H1 (cell line): ENCODE measurements at regions not wholly inside any gene's neighbourhood (a gene's known extent, or its start where the extent isn't known, plus 50 kb on each side); places are given as distances from the start of the nearest gene placed in this dataset.

Source experiments
- CTCF ChIA-PET: fragments of 300-600 bp; sonication (Branson Sonifier 250); formaldehyde crosslinking; loops from one replicate; lab custom pipeline; 2021; ENCODE audit not compliant: partially characterized antibody; lab: Charles Lee
- POLR2A ChIA-PET: fragments of 300-600 bp; sonication (Branson Sonifier 250); formaldehyde crosslinking; loops from one replicate; lab custom pipeline; 2021; ENCODE audit warnings: inconsistent platforms; ENCODE audit not compliant: partially characterized antibody; lab: Charles Lee
- DNase-seq, 2 experiments: peaks; one replicate each; pipeline versions ENCODE4 v3.0.0 to v3.0.0-alpha.2; 2010 to 2022; ENCODE audit warnings: low spot score in 2 of 2, low read depth in 1 of 2, mixed read lengths in 1 of 2
- FAIRE-seq: peaks from 2 replicates; lab custom pipeline; 2011; peaks lifted over from hg19 to GRCh38; lab: Jason Lieb, UNC
- H2AFZ ChIP-seq: 2 replicates; pipeline ENCODE4 v1.8.1; 2012; ENCODE audit warnings: low read length, inconsistent platforms
- H2AK5ac ChIP-seq: 2 replicates; pipeline ENCODE4 v1.6.1; 2013; ENCODE audit warnings: low read depth, low read length
- H2BK120ac ChIP-seq: replicated peaks from 2 replicates; pipeline ENCODE3; 2013; ENCODE audit warnings: low read depth, low read length, inconsistent platforms
- H2BK12ac ChIP-seq: 2 replicates; pipeline ENCODE4 v1.6.1; 2013; ENCODE audit warnings: low read depth, low read length
- H2BK15ac ChIP-seq: 2 replicates; pipeline ENCODE4 v1.6.1; 2013; ENCODE audit warnings: low read length
- H2BK20ac ChIP-seq: 2 replicates; pipeline ENCODE4 v1.6.1; 2013; ENCODE audit warnings: low read length
- H2BK5ac ChIP-seq: 2 replicates; pipeline ENCODE4 v1.6.1; 2013; ENCODE audit warnings: low read depth, low read length
- H3K14ac ChIP-seq: 2 replicates; pipeline ENCODE4 v1.6.1; 2013; ENCODE audit warnings: inconsistent platforms; ENCODE audit not compliant: insufficient read length
- H3K18ac ChIP-seq: 2 replicates; pipeline ENCODE4 v1.6.1; 2013; ENCODE audit warnings: low read length; ENCODE audit errors: extremely low read depth
- H3K23ac ChIP-seq: 2 replicates; pipeline ENCODE4 v1.6.1; 2013; ENCODE audit warnings: inconsistent platforms; ENCODE audit not compliant: insufficient read length
- H3K23me2 ChIP-seq: 2 replicates; pipeline ENCODE4 v1.6.1; 2013; ENCODE audit warnings: low read depth, low read length
- H3K27ac ChIP-seq: 2 replicates; pipeline ENCODE4 v1.6.1; 2011; ENCODE audit warnings: low read depth, low read length, inconsistent platforms
- H3K27me3 ChIP-seq, 4 experiments: replicated peaks in 1 of 4; 1 replicate in 1 of 4; 2 replicates in 3 of 4; pipeline versions ENCODE4 v1.6.1 to v1.8.1; 2011 to 2013; ENCODE audit warnings: low read length in 3 of 4, mild to moderate bottlenecking in 3 of 4, inconsistent platforms in 2 of 4, mixed read lengths in 2 of 4, moderate library complexity in 1 of 4; ENCODE audit not compliant: control insufficient read depth in 3 of 4, insufficient read depth in 3 of 4; ENCODE audit errors: extremely low read depth in 1 of 4
- H3K36me3 ChIP-seq, 4 experiments: 2 replicates each; pipeline versions ENCODE4 v1.6.1 to v1.8.1; 2011 to 2013; ENCODE audit warnings: mild to moderate bottlenecking in 4 of 4, low read length in 3 of 4, moderate library complexity in 2 of 4, control low read depth in 1 of 4, inconsistent platforms in 1 of 4; ENCODE audit not compliant: insufficient read depth in 4 of 4, control insufficient read depth in 2 of 4
- H3K4ac ChIP-seq: replicated peaks from 2 replicates; pipeline ENCODE3; 2013; ENCODE audit warnings: low read length, low read depth, mixed read lengths, inconsistent platforms; ENCODE audit not compliant: insufficient read length
- H3K4me1 ChIP-seq, 4 experiments: replicated peaks in 1 of 4; 1 replicate in 1 of 4; 2 replicates in 3 of 4; pipeline versions ENCODE4 v1.6.1 to v1.8.1; 2011 to 2013; ENCODE audit warnings: low read length in 3 of 4, inconsistent platforms in 2 of 4, mixed read lengths in 1 of 4; ENCODE audit not compliant: insufficient read depth in 4 of 4, control insufficient read depth in 3 of 4
- H3K4me2 ChIP-seq, 2 experiments: 2 replicates each; pipeline versions ENCODE4 v1.6.1 to v1.8.1; 2011 to 2013; ENCODE audit warnings: low read depth in 2 of 2, low read length in 2 of 2, control low read depth in 1 of 2, inconsistent platforms in 1 of 2, mild to moderate bottlenecking in 1 of 2; ENCODE audit not compliant: insufficient read depth in 1 of 2
- H3K4me3 ChIP-seq, 4 experiments: fragments of 200-600, 300-600 bp in 1 of 4; sonication (generic), shearing (Covaris generic), sonication (Bioruptor Twin) in 1 of 4; 2 replicates each; pipeline versions ENCODE4 v1.5.1 to v1.8.1; 2011 to 2016; ENCODE audit warnings: low read length in 4 of 4, low read depth in 3 of 4, control low read depth in 2 of 4, inconsistent platforms in 2 of 4, mild to moderate bottlenecking in 2 of 4, mixed read lengths in 1 of 4, moderate library complexity in 1 of 4; ENCODE audit not compliant: insufficient read depth in 2 of 4; ENCODE audit errors: extremely low read depth in 1 of 4
- H3K56ac ChIP-seq: replicated peaks from 2 replicates; pipeline ENCODE3; 2013; ENCODE audit warnings: low read depth, mild to moderate bottlenecking, mixed read lengths, low read length, inconsistent platforms; ENCODE audit not compliant: insufficient read length
- H3K79me1 ChIP-seq: 2 replicates; pipeline ENCODE4 v1.6.1; 2013; ENCODE audit warnings: low read depth, low read length, control low read depth
- H3K79me2 ChIP-seq, 2 experiments: 2 replicates each; pipeline versions ENCODE4 v1.6.1 to v1.8.1; 2012 to 2013; ENCODE audit warnings: low read length in 2 of 2, mild to moderate bottlenecking in 2 of 2, inconsistent platforms in 1 of 2; ENCODE audit not compliant: insufficient read depth in 2 of 2, control insufficient read depth in 1 of 2
- H3K9ac ChIP-seq, 4 experiments: replicated peaks in 1 of 4; 1 replicate in 1 of 4; 2 replicates in 3 of 4; pipeline versions ENCODE4 v1.6.1 to v1.8.1; 2011 to 2013; ENCODE audit warnings: low read depth in 3 of 4, low read length in 3 of 4, control low read depth in 2 of 4, mild to moderate bottlenecking in 2 of 4, moderate library complexity in 2 of 4, inconsistent platforms in 1 of 4; ENCODE audit errors: extremely low read depth in 1 of 4
- H3K9me3 ChIP-seq, 2 experiments: 2 replicates each; pipeline versions ENCODE4 v1.6.1 to v1.8.1; 2012 to 2013; ENCODE audit warnings: mild to moderate bottlenecking in 2 of 2, moderate library complexity in 2 of 2, control low read depth in 1 of 2, inconsistent platforms in 1 of 2, low read depth in 1 of 2, low read length in 1 of 2, mixed read lengths in 1 of 2; ENCODE audit not compliant: insufficient read depth in 2 of 2
- H4K20me1 ChIP-seq, 2 experiments: replicated peaks in 1 of 2; 2 replicates each; pipeline versions ENCODE3 to v1.8.1; 2011 to 2013; ENCODE audit warnings: inconsistent platforms in 2 of 2, low read length in 2 of 2, mild to moderate bottlenecking in 1 of 2; ENCODE audit not compliant: insufficient read depth in 2 of 2, control insufficient read depth in 1 of 2
- H4K5ac ChIP-seq: 2 replicates; pipeline ENCODE4 v1.6.1; 2013; ENCODE audit warnings: low read length, low read depth, mixed read lengths, inconsistent platforms; ENCODE audit not compliant: insufficient read length
- H4K8ac ChIP-seq: 2 replicates; pipeline ENCODE4 v1.8.0; 2013; ENCODE audit warnings: mild to moderate bottlenecking, moderate library complexity, low read length, inconsistent platforms; ENCODE audit not compliant: insufficient read depth; ENCODE audit errors: extremely low read depth
- H4K91ac ChIP-seq: replicated peaks from 2 replicates; pipeline ENCODE3; 2013; ENCODE audit warnings: low read length, mixed read lengths, inconsistent platforms; ENCODE audit not compliant: insufficient read length
- CEBPB ChIP-seq: IDR thresholded peaks from 2 replicates; pipeline ENCODE4 v1.6.1; 2012; ENCODE audit warnings: low read depth, low read length
- FOSL1 ChIP-seq: IDR thresholded peaks from 2 replicates; pipeline ENCODE4 v1.6.1; 2011; ENCODE audit warnings: mild to moderate bottlenecking, low read depth, low read length, moderate library complexity; ENCODE audit not compliant: insufficient read depth
- GABPA ChIP-seq: IDR thresholded peaks from 2 replicates; pipeline ENCODE4 v1.6.1; 2011; ENCODE audit warnings: mild to moderate bottlenecking, low read length, moderate library complexity, borderline replicate concordance; ENCODE audit not compliant: insufficient read depth
- HDAC2 ChIP-seq, 2 experiments: fragments of 300-600 bp in 1 of 2; sonication (generic) in 1 of 2; IDR thresholded peaks; 2 replicates each; pipeline ENCODE4 v1.6.1; 2011 to 2012; ENCODE audit warnings: low read depth in 2 of 2, low read length in 2 of 2, mild to moderate bottlenecking in 2 of 2, moderate library complexity in 2 of 2, borderline replicate concordance in 1 of 2, inconsistent platforms in 1 of 2
- JUND ChIP-seq: IDR thresholded peaks from 2 replicates; pipeline ENCODE4 v1.6.1; 2011; ENCODE audit warnings: mild to moderate bottlenecking, improper control_type of control experiment, low read length
- RNF2 ChIP-seq: fragments of 200-900, 300-1000 bp; sonication (generic); IDR thresholded peaks from 2 replicates; pipeline ENCODE4 v1.7.1; 2016; ENCODE audit warnings: borderline replicate concordance, low read depth, mild to moderate bottlenecking, antibody characterized with exemption, low read length; ENCODE audit not compliant: poor library complexity, severe bottlenecking; ENCODE audit errors: missing control alignments
- TAF1 ChIP-seq: IDR thresholded peaks from 2 replicates; pipeline ENCODE4 v1.6.1; 2011; ENCODE audit warnings: mild to moderate bottlenecking, low read depth, low read length
- TCF12 ChIP-seq: IDR thresholded peaks from 2 replicates; pipeline ENCODE4 v1.6.1; 2011; ENCODE audit warnings: low read depth, mild to moderate bottlenecking, low read length
- USF2 ChIP-seq: IDR thresholded peaks from 2 replicates; pipeline ENCODE4 v1.6.1; 2011; ENCODE audit warnings: low read length, improper control_type of control experiment
- WGBS, 2 experiments: shearing (Covaris generic) in 1 of 2; methylation state at CpG; one replicate each; pipeline versions ENCODE4 v1.1.6 to v1.1.7; 2013 to 2015; ENCODE audit warnings: low lambda C conversion rate in 2 of 2, mixed read lengths in 2 of 2, inconsistent platforms in 1 of 2, low coverage in 1 of 2, missing lambda C conversion rate in 1 of 2; ENCODE audit not compliant: insufficient replicate concordance in 2 of 2, insufficient coverage in 1 of 2, insufficient read length in 1 of 2; ENCODE audit errors: extremely low coverage in 1 of 2, missing lambda C conversion rate in 1 of 2; 5-methylcytosine and 5-hydroxymethylcytosine counted together

GRCh38 chr5:87784311-87784710, 371.6 kb upstream of the CCNH start:
- DNase-seq (no peak), FAIRE-seq (no peak)
- no peak overlapping the region for H2AK5ac ChIP-seq
- H3K4me2 ChIP-seq: no peak overlapping the region
- H3K27ac ChIP-seq: no peak overlapping the region
- no peak overlapping the region for H2AFZ ChIP-seq
- whole genome bisulfite sequencing, 2 experiments: 90% methylated on average over 1 of the region's 1 CpG; no CpG with 5 or more reads in 1 of the 2 experiments
- H3K36me3 ChIP-seq: no peaks in the 10 kb centered on the region
- H3K79me1 ChIP-seq: no peaks in the 10 kb centered on the region
- no peak overlapping the region for H4K5ac ChIP-seq
- no peak overlapping the region for H2BK15ac ChIP-seq
- ChIA-PET CTCF (interaction anchor here (0.5 to 2.0 kb wide), 3 partner anchors 406 to 906 kb away, joined by 3 to 13 read pairs (median 4); no protein-coding TSS in a partner anchor), POLR2A (no interaction called here)
- H3K9me3 ChIP-seq: no peaks in the 10 kb centered on the region
- H2BK120ac ChIP-seq: no peak overlapping the region
- H3K23me2 ChIP-seq: no peaks in the 10 kb centered on the region
- H3K4ac ChIP-seq: no peak overlapping the region
- H4K91ac ChIP-seq: no peak overlapping the region
- peaks cover 2 to 28% (median 7%) of the 10 kb centered on the region in 4 experiments; a peak in 5 of 7 replicates for H3K27me3 ChIP-seq
- H4K8ac ChIP-seq: no peak overlapping the region
- no peak overlapping the region for H3K23ac ChIP-seq
- H3K4me1 ChIP-seq: peaks cover 0 to 7% (median 0%) of the 10 kb centered on the region in 4 experiments; a peak in 2 of 7 replicates
- H3K14ac ChIP-seq: no peak overlapping the region
- H3K79me2 ChIP-seq: no peaks in the 10 kb centered on the region
- no peak overlapping the region for H3K18ac ChIP-seq
- H2BK5ac ChIP-seq: no peak overlapping the region
- no peaks in the 10 kb centered on the region for H4K20me1 ChIP-seq
- H2BK20ac ChIP-seq: no peak overlapping the region
- H3K9ac ChIP-seq: no peak overlapping the region
- H2BK12ac ChIP-seq: no peak overlapping the region
- H3K4me3 ChIP-seq: no peak overlapping the region
- H3K56ac ChIP-seq: no peak overlapping the region
- TF ChIP-seq TAF1 (no peak), HDAC2 (IDR thresholded peaks at IDR 0.05; ENCODE audit: borderline replicate concordance in 1 of 2, low read depth in 2 of 2, low read length in 2 of 2) (no peak), RNF2 (no peak), FOSL1 (no peak), JUND (no peak), TCF12 (no peak), USF2 (no peak), GABPA (no peak), CEBPB (no peak)
